HFFc6 (cell line): ENCODE measurements at regions not wholly inside any gene's neighbourhood (a gene's known extent, or its start where the extent isn't known, plus 50 kb on each side); places are given as distances from the start of the nearest gene placed in this dataset.

Experiments
- DNase-seq: peaks from one replicate; pipeline ENCODE4 v3.0.0-alpha.2; 2018
- H3K27ac Mint-ChIP-seq: 2 replicates; pipeline ENCODE4 v1.8.0; 2020; ENCODE audit warnings: mild to moderate bottlenecking, mixed read lengths
- H3K27me3 Mint-ChIP-seq: 2 replicates; pipeline ENCODE4 v1.8.0; 2021; ENCODE audit warnings: mild to moderate bottlenecking, moderate library complexity, mixed read lengths; ENCODE audit not compliant: insufficient read depth
- H3K36me3 Mint-ChIP-seq: 2 replicates; pipeline ENCODE4 v1.8.0; 2021; ENCODE audit warnings: low read depth, mixed read lengths
- H3K4me1 Mint-ChIP-seq: 2 replicates; pipeline ENCODE4 v1.8.0; 2020; ENCODE audit warnings: low read depth, mixed read lengths
- H3K4me3 Mint-ChIP-seq: 2 replicates; pipeline ENCODE4 v1.8.0; 2020; ENCODE audit warnings: mild to moderate bottlenecking, moderate library complexity, mixed read lengths
- H3K9me3 Mint-ChIP-seq: 2 replicates; pipeline ENCODE4 v1.8.0; 2020; ENCODE audit warnings: mild to moderate bottlenecking, mixed read lengths
- CTCF ChIP-seq: fragments of 200-600 bp; sonication (generic); IDR thresholded peaks from 2 replicates; pipeline ENCODE4 v1.5.0; 2021; ENCODE audit warnings: antibody characterized with exemption, mild to moderate bottlenecking

- Mint-ChIP-seq H3K27me3 (peaks cover 10% of the 10 kb centered on the region), H3K4me1 (peaks cover 8% of the 10 kb centered on the region), H3K9me3 (no peaks in the 10 kb centered on the region), H3K27ac (no peak overlapping the region), H3K36me3 (peaks cover 5% of the 10 kb centered on the region), H3K4me3 (no peak overlapping the region)
- DNase-seq = no peak
- TF ChIP-seq CTCF = no peak
Observed at GRCh38 chr10:44205067-44205466, 179.8 kb downstream of the CXCL12 start.

- no peaks in the 10 kb centered on the region for H3K9me3 Mint-ChIP-seq
- H3K27ac Mint-ChIP-seq = no peak overlapping the region
- H3K4me1 Mint-ChIP-seq = peaks cover 12% of the 10 kb centered on the region
- H3K4me3 Mint-ChIP-seq = no peak overlapping the region
- H3K36me3 Mint-ChIP-seq = peaks cover 5% of the 10 kb centered on the region
- peaks cover 10% of the 10 kb centered on the region for H3K27me3 Mint-ChIP-seq
- no peak for DNase-seq
- no peak for TF ChIP-seq CTCF
Observed at GRCh38 chr10:44203535-44203934, 181.4 kb downstream of the CXCL12 start.

GRCh38 chr10:44202952-44203351, 181.9 kb downstream of the CXCL12 start:
- Mint-ChIP-seq H3K9me3 (no peaks in the 10 kb centered on the region), H3K36me3 (peaks cover 5% of the 10 kb centered on the region), H3K27me3 (peaks cover 10% of the 10 kb centered on the region), H3K4me3 (no peak overlapping the region), H3K27ac (no peak overlapping the region), H3K4me1 (peaks cover 18% of the 10 kb centered on the region)
- DNase-seq = no peak
- no peak for TF ChIP-seq CTCF

GRCh38 chr10:44201656-44202055, 183.2 kb downstream of the CXCL12 start:
- no peak for TF ChIP-seq CTCF
- no peak for DNase-seq
- Mint-ChIP-seq H3K27me3 (peaks cover 9% of the 10 kb centered on the region), H3K36me3 (peaks cover 5% of the 10 kb centered on the region), H3K27ac (no peak overlapping the region), H3K9me3 (no peaks in the 10 kb centered on the region), H3K4me1 (peaks cover 22% of the 10 kb centered on the region), H3K4me3 (no peak overlapping the region)

- peaks cover 5% of the 10 kb centered on the region for H3K36me3 Mint-ChIP-seq
- H3K9me3 Mint-ChIP-seq = no peaks in the 10 kb centered on the region
- no peak overlapping the region for H3K4me3 Mint-ChIP-seq
- H3K27me3 Mint-ChIP-seq = peaks cover 7% of the 10 kb centered on the region
- no peak for DNase-seq
- no peak for TF ChIP-seq CTCF
- peaks cover 23% of the 10 kb centered on the region for H3K4me1 Mint-ChIP-seq
- H3K27ac Mint-ChIP-seq = no peak overlapping the region
Observed at GRCh38 chr10:44201011-44201410, 183.9 kb downstream of the CXCL12 start.
